ENCODE measurements at regions not wholly inside any gene's neighbourhood (a gene's known extent, or its start where the extent isn't known, plus 50 kb on each side); places are given as distances from the start of the nearest gene placed in this dataset.

DNA sequence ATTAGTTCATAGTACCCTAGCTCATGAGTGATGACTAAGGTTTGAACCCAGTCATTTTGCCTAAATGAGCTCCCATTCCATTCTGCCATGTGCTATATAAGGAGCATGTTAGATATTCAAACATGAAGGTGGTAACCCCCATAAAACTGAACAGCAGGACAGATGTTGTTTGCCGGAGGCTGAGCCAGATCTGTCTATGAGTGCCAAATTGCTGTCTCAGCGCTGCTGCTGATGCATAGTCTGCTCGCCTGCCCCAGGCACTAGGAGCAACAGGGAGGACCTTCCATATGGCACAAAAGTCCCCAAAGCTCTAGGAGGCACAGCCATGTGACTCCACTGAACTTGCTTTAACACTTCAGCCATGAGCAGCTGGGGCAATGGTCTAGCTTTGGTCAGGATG is 466.0 kb upstream of the GHITM start:
- H3K9me3 ChIP-seq, result no peaks in the 10 kb centered on the region
- no peaks in the 10 kb centered on the region for H3K4me1 ChIP-seq
- no peaks in the 10 kb centered on the region for H3K36me3 ChIP-seq
- no peak overlapping the region for H3K4me3 ChIP-seq
- DNase-seq, result no peak
- TF ChIP-seq POLR2A (IDR thresholded peaks at IDR 0.05), result no peak
- TF ChIP-seq, protein P1, sequence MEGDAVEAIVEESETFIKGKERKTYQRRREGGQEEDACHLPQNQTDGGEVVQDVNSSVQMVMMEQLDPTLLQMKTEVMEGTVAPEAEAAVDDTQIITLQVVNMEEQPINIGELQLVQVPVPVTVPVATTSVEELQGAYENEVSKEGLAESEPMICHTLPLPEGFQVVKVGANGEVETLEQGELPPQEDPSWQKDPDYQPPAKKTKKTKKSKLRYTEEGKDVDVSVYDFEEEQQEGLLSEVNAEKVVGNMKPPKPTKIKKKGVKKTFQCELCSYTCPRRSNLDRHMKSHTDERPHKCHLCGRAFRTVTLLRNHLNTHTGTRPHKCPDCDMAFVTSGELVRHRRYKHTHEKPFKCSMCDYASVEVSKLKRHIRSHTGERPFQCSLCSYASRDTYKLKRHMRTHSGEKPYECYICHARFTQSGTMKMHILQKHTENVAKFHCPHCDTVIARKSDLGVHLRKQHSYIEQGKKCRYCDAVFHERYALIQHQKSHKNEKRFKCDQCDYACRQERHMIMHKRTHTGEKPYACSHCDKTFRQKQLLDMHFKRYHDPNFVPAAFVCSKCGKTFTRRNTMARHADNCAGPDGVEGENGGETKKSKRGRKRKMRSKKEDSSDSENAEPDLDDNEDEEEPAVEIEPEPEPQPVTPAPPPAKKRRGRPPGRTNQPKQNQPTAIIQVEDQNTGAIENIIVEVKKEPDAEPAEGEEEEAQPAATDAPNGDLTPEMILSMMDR (IDR thresholded peaks at IDR 0.05), result no peak
- no peaks in the 10 kb centered on the region for H3K27me3 ChIP-seq
- H3K27ac ChIP-seq, result no peak overlapping the region
- intact Hi-C loops (cut with DNase I; ENCODE audit: low total_unique reads), result no loop called here

DNA sequence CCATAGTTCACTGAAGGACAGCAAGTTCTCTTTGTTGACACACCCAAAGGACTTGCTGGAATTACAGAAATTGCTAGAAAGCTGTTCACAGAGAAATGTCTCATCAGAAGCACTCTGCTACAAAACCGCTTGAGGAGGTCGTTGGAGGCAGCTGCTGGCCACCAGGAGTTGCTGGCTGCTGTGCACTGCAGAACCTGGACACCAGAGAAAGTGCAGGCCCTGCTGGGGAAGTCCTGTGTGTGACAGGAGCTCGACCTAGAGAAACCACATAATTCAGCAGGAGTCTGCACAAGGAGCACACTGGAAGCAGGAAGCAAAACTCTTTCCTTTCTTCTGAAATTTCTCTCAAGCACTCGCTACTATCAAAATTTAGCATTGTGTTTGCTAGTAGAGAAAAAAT is 461.5 kb upstream of the GHITM start:
- DNase-seq, result peak in 1 of 2 donors; percentile 15
- Histone ChIP-seq H3K27ac (no peak overlapping the region), H3K27me3 (no peaks in the 10 kb centered on the region), H3K9me3 (no peaks in the 10 kb centered on the region), H3K4me3 (no peak overlapping the region), H3K4me1 (no peaks in the 10 kb centered on the region), H3K36me3 (no peaks in the 10 kb centered on the region)
- intact Hi-C loops (cut with DNase I; ENCODE audit: low total_unique reads), result no loop called here
- TF ChIP-seq POLR2A (IDR thresholded peaks at IDR 0.05), result no peak
- TF ChIP-seq, protein P1 (IDR thresholded peaks at IDR 0.05), result no peak

DNA sequence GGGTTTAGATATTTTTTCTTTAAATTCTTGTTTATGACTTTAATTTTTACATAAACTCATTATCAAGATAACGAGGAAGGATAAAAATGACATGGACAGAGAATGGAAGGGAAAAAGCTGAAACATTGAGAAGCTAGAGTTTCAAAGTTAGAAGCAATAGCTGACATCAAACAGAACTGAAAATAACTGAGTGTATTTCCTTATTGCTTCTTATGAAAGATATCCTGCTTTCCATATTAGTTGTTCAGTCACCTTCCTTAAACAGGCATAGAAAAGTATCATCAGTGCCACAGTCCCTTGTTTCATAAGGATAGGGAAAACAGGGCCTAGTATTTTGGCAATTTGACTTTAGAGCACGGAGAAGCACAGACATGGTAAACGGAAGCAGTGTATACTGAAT is 460.5 kb upstream of the GHITM start:
- Histone ChIP-seq H3K9me3 (no peaks in the 10 kb centered on the region), H3K36me3 (no peaks in the 10 kb centered on the region), H3K27me3 (no peaks in the 10 kb centered on the region), H3K4me1 (no peaks in the 10 kb centered on the region), H3K4me3 (no peak overlapping the region), H3K27ac (no peak overlapping the region)
- intact Hi-C loops (cut with DNase I; ENCODE audit: low total_unique reads), result no loop called here
- no peak for TF ChIP-seq POLR2A (IDR thresholded peaks at IDR 0.05)
- TF ChIP-seq, protein P1 (IDR thresholded peaks at IDR 0.05), result no peak
- no peak for DNase-seq

DNA sequence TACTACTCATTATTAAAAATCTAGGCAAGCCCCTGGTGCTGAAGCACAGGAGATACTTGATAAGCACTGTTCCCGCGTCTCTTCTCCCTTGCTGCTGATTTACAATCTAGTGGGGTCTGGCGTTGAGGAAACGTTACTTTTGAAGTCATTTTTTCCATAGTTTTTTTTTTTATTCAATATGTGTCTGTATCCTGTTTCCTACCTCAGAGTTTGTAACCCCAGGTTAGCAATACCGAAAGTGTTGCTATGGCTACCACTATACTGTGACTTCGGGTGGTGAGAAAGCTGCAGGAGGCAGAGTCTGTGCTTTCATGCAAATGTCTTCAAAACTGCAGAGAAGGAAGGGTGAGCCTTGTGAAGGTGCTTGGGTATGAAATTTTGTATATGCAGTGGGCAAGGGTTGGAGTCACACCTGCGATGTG is 458.8 kb upstream of the GHITM start:
- Histone ChIP-seq H3K9me3 (no peaks in the 10 kb centered on the region), H3K36me3 (no peaks in the 10 kb centered on the region), H3K4me1 (no peaks in the 10 kb centered on the region), H3K27me3 (no peaks in the 10 kb centered on the region), H3K27ac (no peak overlapping the region), H3K4me3 (no peak overlapping the region)
- TF ChIP-seq, protein P1 (IDR thresholded peaks at IDR 0.05), result no peak
- no peak for TF ChIP-seq POLR2A (IDR thresholded peaks at IDR 0.05)
- no peak for DNase-seq
- intact Hi-C loops (cut with DNase I; ENCODE audit: low total_unique reads), result no loop called here

DNA sequence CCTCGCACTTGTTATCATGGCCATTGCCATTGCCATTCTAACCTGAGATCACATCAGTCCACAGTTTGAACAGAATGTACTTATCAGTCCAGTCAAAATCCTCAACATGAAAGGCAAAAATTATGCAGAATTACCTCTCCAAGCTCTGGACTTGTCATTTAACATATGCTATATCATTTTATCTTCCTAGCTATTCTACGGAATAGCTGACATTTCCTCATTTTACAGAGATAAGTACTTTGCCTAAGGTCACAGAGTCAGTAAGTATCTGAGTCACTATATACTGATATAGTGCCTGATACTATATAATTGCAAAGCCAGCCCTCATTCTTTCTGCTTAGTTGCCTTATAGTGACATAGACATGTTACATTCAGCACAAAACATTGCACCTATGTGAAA is 456.9 kb upstream of the GHITM start:
- no peaks in the 10 kb centered on the region for H3K4me1 ChIP-seq
- no peak for DNase-seq
- H3K9me3 ChIP-seq, result no peaks in the 10 kb centered on the region
- no peak for TF ChIP-seq POLR2A (IDR thresholded peaks at IDR 0.05)
- TF ChIP-seq, protein P1 (IDR thresholded peaks at IDR 0.05), result no peak
- intact Hi-C loops (cut with DNase I; ENCODE audit: low total_unique reads), result no loop called here
- no peak overlapping the region for H3K4me3 ChIP-seq
- no peak overlapping the region for H3K27ac ChIP-seq
- no peaks in the 10 kb centered on the region for H3K36me3 ChIP-seq
- no peaks in the 10 kb centered on the region for H3K27me3 ChIP-seq

All from uterus (tissue), 3 donors.